Cardiac muscle cell (in vitro differentiated cells and primary cell): ENCODE measurements at regions not wholly inside any gene's neighbourhood (a gene's known extent, or its start where the extent isn't known, plus 50 kb on each side); places are given as distances from the start of the nearest gene placed in this dataset.

Experiments
- DNase-seq, 2 donors: peaks; one replicate each; pipeline versions ENCODE4 v3.0.0 to v3.0.0-alpha.2; 2010 to 2017; ENCODE audit warnings: low read depth in 1 of 2, low spot score in 1 of 2
- H3K27ac ChIP-seq: fragments of 200-600 bp; sonication (generic); 2 replicates; pipeline ENCODE4 v1.5.1; 2016
- H3K27me3 ChIP-seq: fragments of 200-600 bp; sonication (generic); 2 replicates; pipeline ENCODE4 v1.6.0; 2016; ENCODE audit warnings: control low read depth
- H3K36me3 ChIP-seq: fragments of 200-600 bp; sonication (generic); 2 replicates; pipeline ENCODE4 v1.5.1; 2016; ENCODE audit warnings: control low read depth
- H3K4me1 ChIP-seq: fragments of 200-600 bp; sonication (generic); 2 replicates; pipeline ENCODE4 v1.8.1; 2017; ENCODE audit warnings: low read depth, mild to moderate bottlenecking, mixed run types
- H3K4me3 ChIP-seq: fragments of 200-600 bp; sonication (generic); 2 replicates; pipeline ENCODE4 v1.5.1; 2016; ENCODE audit warnings: mild to moderate bottlenecking
- H3K9me3 ChIP-seq: fragments of 200-600 bp; sonication (generic); 2 replicates; pipeline ENCODE4 v1.5.1; 2017; ENCODE audit warnings: low read depth, mild to moderate bottlenecking, control low read depth
- TF ChIP-seq, protein P1 (sequence below): IDR thresholded peaks from 2 replicates; pipeline ENCODE4 v1.5.1; 2012; ENCODE audit warnings: low read depth, mild to moderate bottlenecking, low read length

DNA sequence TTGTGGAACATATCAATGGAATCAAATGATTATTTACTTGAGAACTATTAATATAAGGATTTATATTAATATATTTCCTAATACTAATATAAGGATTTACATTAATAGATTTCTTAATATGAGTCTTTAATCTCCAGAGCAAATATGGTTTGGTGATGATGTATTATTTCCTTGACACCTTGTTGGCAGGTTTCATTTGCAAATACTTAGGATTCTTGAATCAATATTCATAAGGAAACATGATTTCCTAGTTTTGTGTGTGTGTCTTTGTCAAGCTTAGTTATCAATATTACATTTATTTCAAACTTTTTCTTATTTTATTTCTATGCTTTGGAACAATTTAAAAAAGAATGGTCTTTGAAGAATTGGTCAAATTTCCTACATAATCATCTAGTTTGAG is 138.5 kb downstream of the RAB38 start:
- no peak overlapping the region for H3K27ac ChIP-seq
- TF ChIP-seq, protein P1, sequence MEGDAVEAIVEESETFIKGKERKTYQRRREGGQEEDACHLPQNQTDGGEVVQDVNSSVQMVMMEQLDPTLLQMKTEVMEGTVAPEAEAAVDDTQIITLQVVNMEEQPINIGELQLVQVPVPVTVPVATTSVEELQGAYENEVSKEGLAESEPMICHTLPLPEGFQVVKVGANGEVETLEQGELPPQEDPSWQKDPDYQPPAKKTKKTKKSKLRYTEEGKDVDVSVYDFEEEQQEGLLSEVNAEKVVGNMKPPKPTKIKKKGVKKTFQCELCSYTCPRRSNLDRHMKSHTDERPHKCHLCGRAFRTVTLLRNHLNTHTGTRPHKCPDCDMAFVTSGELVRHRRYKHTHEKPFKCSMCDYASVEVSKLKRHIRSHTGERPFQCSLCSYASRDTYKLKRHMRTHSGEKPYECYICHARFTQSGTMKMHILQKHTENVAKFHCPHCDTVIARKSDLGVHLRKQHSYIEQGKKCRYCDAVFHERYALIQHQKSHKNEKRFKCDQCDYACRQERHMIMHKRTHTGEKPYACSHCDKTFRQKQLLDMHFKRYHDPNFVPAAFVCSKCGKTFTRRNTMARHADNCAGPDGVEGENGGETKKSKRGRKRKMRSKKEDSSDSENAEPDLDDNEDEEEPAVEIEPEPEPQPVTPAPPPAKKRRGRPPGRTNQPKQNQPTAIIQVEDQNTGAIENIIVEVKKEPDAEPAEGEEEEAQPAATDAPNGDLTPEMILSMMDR = no peak
- no peaks in the 10 kb centered on the region for H3K9me3 ChIP-seq
- DNase-seq = no peak
- H3K36me3 ChIP-seq = no peaks in the 10 kb centered on the region
- no peaks in the 10 kb centered on the region for H3K27me3 ChIP-seq
- H3K4me3 ChIP-seq = no peak overlapping the region
- peaks cover 1% of the 10 kb centered on the region for H3K4me1 ChIP-seq

DNA sequence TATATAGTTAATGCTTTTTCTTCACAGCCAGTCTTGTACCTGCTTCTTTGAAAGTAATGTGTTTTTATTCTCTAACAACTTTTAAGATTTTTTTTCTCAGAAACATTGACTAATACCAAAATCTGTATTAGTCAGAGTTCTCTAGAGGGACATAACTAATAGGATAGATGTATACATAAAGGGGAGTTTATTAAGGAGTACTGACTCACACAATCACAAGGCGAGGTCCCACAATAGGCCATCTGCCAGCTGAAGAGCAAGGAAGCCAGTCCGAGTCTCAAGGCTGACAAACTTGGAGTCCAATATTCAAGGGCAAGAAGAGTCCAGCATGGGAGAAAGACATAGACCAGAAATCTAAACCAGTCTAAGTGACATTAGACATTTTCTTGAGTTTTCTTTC is 140.0 kb downstream of the RAB38 start:
- no peaks in the 10 kb centered on the region for H3K27me3 ChIP-seq
- no peaks in the 10 kb centered on the region for H3K4me1 ChIP-seq
- H3K36me3 ChIP-seq = no peaks in the 10 kb centered on the region
- no peak overlapping the region for H3K27ac ChIP-seq
- no peak overlapping the region for H3K4me3 ChIP-seq
- no peak for DNase-seq
- TF ChIP-seq, protein P1 = no peak
- no peaks in the 10 kb centered on the region for H3K9me3 ChIP-seq

DNA sequence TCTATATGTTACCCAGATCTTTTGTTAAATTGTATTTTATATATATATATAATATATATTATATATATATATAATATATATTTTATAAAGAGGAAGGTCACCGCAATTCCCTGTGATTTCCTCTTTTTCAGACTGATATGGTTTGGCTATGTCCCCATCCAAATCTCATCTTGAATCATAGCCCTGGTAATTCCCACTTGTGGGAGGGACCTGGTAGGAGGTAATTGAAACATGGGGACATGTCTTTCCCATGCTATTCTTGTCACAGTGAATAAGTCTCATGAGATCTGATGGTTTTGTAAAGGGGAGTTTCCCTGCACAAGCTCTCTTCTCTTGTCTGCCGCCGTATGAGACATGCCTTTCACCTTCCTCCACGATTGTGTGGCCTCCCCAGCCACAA is 157.6 kb downstream of the RAB38 start:
- H3K27ac ChIP-seq = no peak overlapping the region
- no peaks in the 10 kb centered on the region for H3K27me3 ChIP-seq
- DNase-seq = no peak
- TF ChIP-seq, protein P1 = no peak
- no peaks in the 10 kb centered on the region for H3K4me1 ChIP-seq
- H3K9me3 ChIP-seq = no peaks in the 10 kb centered on the region
- no peak overlapping the region for H3K4me3 ChIP-seq
- H3K36me3 ChIP-seq = no peaks in the 10 kb centered on the region

DNA sequence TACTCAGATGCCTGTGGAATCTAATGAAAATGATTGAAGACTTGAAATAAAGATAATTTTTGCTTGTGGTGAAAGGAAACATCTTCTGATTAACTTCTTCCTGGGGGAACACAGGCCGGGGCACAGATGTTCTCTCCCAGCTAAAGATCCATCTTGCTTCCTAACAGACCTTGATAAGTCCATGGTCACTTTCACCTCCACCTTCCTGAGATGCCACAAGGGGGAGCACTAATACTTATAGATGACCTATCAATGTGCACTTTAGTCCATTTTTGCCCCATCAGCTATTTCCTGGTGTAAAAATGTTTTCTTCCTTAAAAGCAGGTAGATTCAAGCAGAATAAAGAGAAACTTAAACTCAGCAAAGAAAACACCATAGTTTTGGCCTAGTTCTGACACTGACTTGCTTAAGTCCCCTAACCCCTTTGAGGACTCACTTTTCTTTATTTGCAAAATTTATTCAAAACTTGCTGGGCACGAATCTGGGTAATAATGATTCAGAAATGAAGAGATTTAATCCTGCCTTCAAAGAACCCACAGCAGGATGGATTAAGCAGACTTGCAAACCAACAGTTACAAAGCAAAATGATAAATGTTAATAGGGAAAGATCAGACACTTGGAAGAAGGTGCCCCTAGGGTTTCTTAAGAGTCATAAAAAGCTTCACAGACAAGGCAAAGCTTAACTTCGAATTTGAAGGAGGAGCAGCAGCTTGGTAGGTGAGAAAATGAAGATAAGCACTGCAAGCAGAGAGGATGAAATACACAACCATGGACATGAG is 158.7 kb downstream of the RAB38 start:
- TF ChIP-seq, protein P1 = peak; percentile 77
- H3K4me3 ChIP-seq = no peak overlapping the region
- DNase-seq = peak; percentile 83 to 90
- no peaks in the 10 kb centered on the region for H3K4me1 ChIP-seq
- no peak overlapping the region for H3K27ac ChIP-seq
- no peaks in the 10 kb centered on the region for H3K27me3 ChIP-seq
- H3K9me3 ChIP-seq = no peaks in the 10 kb centered on the region
- no peaks in the 10 kb centered on the region for H3K36me3 ChIP-seq

DNA sequence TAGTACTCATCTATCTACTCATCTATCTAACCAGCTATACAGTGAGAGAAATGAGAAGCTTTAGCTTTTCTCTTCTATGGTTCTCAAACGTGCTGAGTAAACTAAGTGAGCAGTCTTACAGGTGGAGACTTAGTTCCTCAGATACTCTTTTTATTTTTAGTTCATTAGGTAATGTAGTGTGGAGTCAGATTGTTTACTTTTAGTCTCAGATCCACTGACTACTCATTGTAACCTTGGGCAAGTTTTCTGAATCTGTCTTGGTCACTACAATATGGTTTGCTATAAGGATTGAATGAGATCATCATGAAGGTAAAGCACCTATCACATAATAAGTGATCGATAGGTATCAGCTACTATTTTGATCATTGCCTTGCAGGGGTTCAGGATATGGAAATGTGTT is 160.1 kb downstream of the RAB38 start:
- H3K9me3 ChIP-seq = no peaks in the 10 kb centered on the region
- no peak for DNase-seq
- TF ChIP-seq, protein P1 = no peak
- H3K4me1 ChIP-seq = no peaks in the 10 kb centered on the region
- no peaks in the 10 kb centered on the region for H3K36me3 ChIP-seq
- no peak overlapping the region for H3K27ac ChIP-seq
- H3K27me3 ChIP-seq = no peaks in the 10 kb centered on the region
- no peak overlapping the region for H3K4me3 ChIP-seq
